ENCODE measurements at regions not wholly inside any gene's neighbourhood (a gene's known extent, or its start where the extent isn't known, plus 50 kb on each side); places are given as distances from the start of the nearest gene placed in this dataset.

DNA sequence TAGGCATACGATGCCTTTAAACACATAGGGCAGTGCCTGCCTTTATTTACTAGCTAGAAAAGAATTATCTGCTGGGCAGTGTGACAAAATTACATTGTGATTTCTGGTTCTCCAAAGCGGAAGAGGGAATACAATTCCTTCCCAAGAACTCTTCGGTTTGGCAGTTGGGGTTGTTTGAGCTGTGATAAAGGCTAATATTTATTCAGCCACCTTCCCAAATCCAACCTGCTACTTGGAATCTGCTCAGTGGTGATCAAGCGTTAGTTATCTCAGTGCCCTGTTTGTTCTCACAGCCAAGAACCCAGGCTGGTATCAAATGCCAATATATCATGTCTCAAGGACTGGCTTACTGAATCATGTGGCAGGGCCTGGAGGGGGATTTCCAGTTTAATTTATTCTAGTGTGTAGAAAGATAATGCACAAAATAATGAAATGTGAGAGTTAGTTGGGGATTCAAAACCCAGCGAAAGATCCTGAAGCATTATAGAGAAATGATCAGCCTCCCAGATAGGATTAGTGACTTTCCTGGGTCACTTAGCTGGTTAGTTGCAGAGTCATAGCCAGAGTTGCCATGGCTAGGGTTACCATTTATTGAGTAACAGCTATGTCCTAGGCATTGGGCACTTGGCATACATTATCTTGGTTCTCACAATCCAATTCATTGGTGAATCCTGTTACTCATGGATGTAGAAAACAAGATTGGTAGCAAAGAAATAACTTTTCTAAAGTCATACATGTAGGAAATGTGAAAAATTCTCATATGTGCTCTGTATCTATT lies 457.0 kb upstream of the KLF4 start:
- CTCF ChIA-PET = no interaction called here
- no peak overlapping the region for H3K4me3 ChIP-seq (ENCODE audit: low read depth, low read length)
- no peak for DNase-seq (ENCODE audit: low read depth, low spot score)
- POLR2A ChIA-PET = no interaction called here
- no peak for TF ChIP-seq CTCF (IDR thresholded peaks at IDR 0.05; ENCODE audit: insufficient read depth, low read length, missing control alignments)

GRCh38 chr9:107945961-107946360 lies 456.4 kb upstream of the KLF4 start:
- CTCF ChIA-PET = no interaction called here
- no peak for TF ChIP-seq CTCF (IDR thresholded peaks at IDR 0.05; ENCODE audit: insufficient read depth, low read length, missing control alignments)
- H3K4me3 ChIP-seq (ENCODE audit: low read depth, low read length) = no peak overlapping the region
- POLR2A ChIA-PET = no interaction called here
- DNase-seq (ENCODE audit: low read depth, low spot score) = no peak

DNA sequence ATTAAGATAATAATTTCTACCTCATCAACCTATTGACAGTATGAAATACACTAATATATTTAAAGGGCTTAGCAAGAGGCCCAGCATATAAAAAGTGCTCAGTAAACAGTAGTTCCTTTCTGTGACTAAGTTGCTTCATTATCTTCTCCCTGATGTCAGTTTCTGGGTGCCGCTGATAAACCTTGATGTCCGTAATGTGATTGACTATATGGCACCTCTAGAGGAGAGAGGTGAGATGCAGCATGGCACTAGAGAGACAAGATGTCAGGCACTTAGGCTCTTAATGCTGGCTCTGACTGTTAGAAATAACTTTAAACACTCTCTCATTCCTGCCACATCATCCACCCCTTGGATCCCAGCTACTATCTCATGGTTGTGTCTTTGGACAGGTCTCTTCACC lies 455.9 kb upstream of the KLF4 start:
- no peak for TF ChIP-seq CTCF (IDR thresholded peaks at IDR 0.05; ENCODE audit: insufficient read depth, low read length, missing control alignments)
- CTCF ChIA-PET = no interaction called here
- no peak overlapping the region for H3K4me3 ChIP-seq (ENCODE audit: low read depth, low read length)
- POLR2A ChIA-PET = no interaction called here
- DNase-seq (ENCODE audit: low read depth, low spot score) = no peak

GRCh38 chr9:107944387-107944786 lies 454.8 kb upstream of the KLF4 start:
- CTCF ChIA-PET = no interaction called here

GRCh38 chr9:107943901-107944300 lies 454.3 kb upstream of the KLF4 start:
- TF ChIP-seq CTCF (IDR thresholded peaks at IDR 0.05; ENCODE audit: insufficient read depth, low read length, missing control alignments) = no peak

More at GRCh38 chr9:107944387-107944786, 454.8 kb upstream of the KLF4 start:
- no peak overlapping the region for H3K4me3 ChIP-seq (ENCODE audit: low read depth, low read length)
- POLR2A ChIA-PET = no interaction called here
- no peak for TF ChIP-seq CTCF (IDR thresholded peaks at IDR 0.05; ENCODE audit: insufficient read depth, low read length, missing control alignments)
- DNase-seq (ENCODE audit: low read depth, low spot score) = no peak

DNA sequence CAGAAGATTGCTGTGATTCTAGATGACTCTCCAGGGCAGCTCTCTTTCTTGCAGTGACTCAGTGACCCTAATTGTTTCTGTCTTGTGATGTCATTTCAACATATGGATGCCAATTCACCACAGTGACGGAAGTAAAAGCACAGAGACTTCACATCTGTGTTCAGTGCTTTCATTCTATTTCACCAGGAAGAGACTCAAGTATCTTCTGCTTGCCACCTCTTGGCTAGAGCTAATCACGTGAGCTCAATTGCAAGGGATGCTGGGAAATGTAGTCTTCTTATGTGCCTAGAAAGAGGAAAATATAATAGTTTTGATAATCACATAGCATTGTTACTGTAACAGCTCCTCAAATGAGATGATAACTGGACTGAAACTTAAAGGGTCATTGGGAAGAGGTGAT lies 453.3 kb upstream of the KLF4 start:
- POLR2A ChIA-PET = no interaction called here
- no peak for TF ChIP-seq CTCF (IDR thresholded peaks at IDR 0.05; ENCODE audit: insufficient read depth, low read length, missing control alignments)
- no peak for DNase-seq (ENCODE audit: low read depth, low spot score)
- H3K4me3 ChIP-seq (ENCODE audit: low read depth, low read length) = no peak overlapping the region
- CTCF ChIA-PET = no interaction called here

More at GRCh38 chr9:107943901-107944300, 454.3 kb upstream of the KLF4 start:
- ChIA-PET CTCF (no interaction called here), POLR2A (no interaction called here)
- H3K4me3 ChIP-seq (ENCODE audit: low read depth, low read length) = no peak overlapping the region
- no peak for DNase-seq (ENCODE audit: low read depth, low spot score)
